MM.1S (cell line): ENCODE measurements at regions not wholly inside any gene's neighbourhood (a gene's known extent, or its start where the extent isn't known, plus 50 kb on each side); places are given as distances from the start of the nearest gene placed in this dataset.

ENCODE experiments used
- DNase-seq: peaks from one replicate; pipeline ENCODE4 v3.0.0-alpha.2; 2015
- H2AFZ ChIP-seq: fragments of 300-600 bp; sonication (generic); 2 replicates; pipeline ENCODE4 v1.6.0; 2016; ENCODE audit warnings: antibody characterized with exemption, low read length
- H3F3A ChIP-seq: fragments of 300-600 bp; sonication (generic); 2 replicates; pipeline ENCODE4 v1.6.1; 2016; ENCODE audit warnings: mild to moderate bottlenecking, antibody characterized with exemption, low read length, moderate library complexity, mixed read lengths; ENCODE audit not compliant: insufficient read depth
- H3K27ac ChIP-seq: fragments of 300-600 bp; sonication (generic); 2 replicates; pipeline ENCODE4 v1.5.1; 2016; ENCODE audit warnings: mild to moderate bottlenecking, low read length
- H3K27me3 ChIP-seq: fragments of 300-600 bp; sonication (generic); replicated peaks from 2 replicates; pipeline ENCODE4 v1.6.0; 2016; ENCODE audit warnings: low read length; ENCODE audit not compliant: insufficient read depth
- H3K36me3 ChIP-seq: fragments of 300-600 bp; sonication (generic); replicated peaks from 2 replicates; pipeline ENCODE4 v1.6.1; 2016; ENCODE audit warnings: mild to moderate bottlenecking, low read length, mixed read lengths; ENCODE audit not compliant: insufficient read depth
- H3K4me1 ChIP-seq: fragments of 300-600 bp; sonication (generic); 2 replicates; pipeline ENCODE4 v1.6.1; 2016; ENCODE audit warnings: low read length, mixed read lengths
- H3K4me2 ChIP-seq: fragments of 300-600 bp; sonication (generic); 2 replicates; pipeline ENCODE4 v1.6.0; 2016; ENCODE audit warnings: low read depth, low read length
- H3K4me3 ChIP-seq: fragments of 300-600 bp; sonication (generic); 2 replicates; pipeline ENCODE4 v1.5.1; 2016; ENCODE audit warnings: low read length, mixed read lengths
- H3K79me2 ChIP-seq: fragments of 300-600 bp; sonication (generic); 2 replicates; pipeline ENCODE4 v1.6.1; 2016; ENCODE audit warnings: mixed run types, low read length, mixed read lengths
- H3K9ac ChIP-seq: fragments of 300-600 bp; sonication (generic); 2 replicates; pipeline ENCODE4 v1.6.1; 2016; ENCODE audit warnings: low read length, mixed read lengths
- H3K9me2 ChIP-seq: fragments of 300-600 bp; sonication (generic); replicated peaks from 2 replicates; pipeline ENCODE4 v1.6.1; 2016; ENCODE audit warnings: mild to moderate bottlenecking, low read length, mixed read lengths; ENCODE audit not compliant: insufficient read depth
- H3K9me3 ChIP-seq: fragments of 300-600 bp; sonication (generic); replicated peaks from 2 replicates; pipeline ENCODE4 v1.6.1; 2016; ENCODE audit warnings: mild to moderate bottlenecking, low read length, mixed read lengths; ENCODE audit not compliant: insufficient read depth
- H4K20me1 ChIP-seq: fragments of 300-600 bp; sonication (generic); 2 replicates; pipeline ENCODE4 v1.6.1; 2016; ENCODE audit warnings: mild to moderate bottlenecking, low read length, moderate library complexity, mixed read lengths; ENCODE audit not compliant: insufficient read depth
- EZH2 ChIP-seq: fragments of 300-600 bp; sonication (generic); optimal IDR thresholded peaks from 2 replicates; pipeline ENCODE3; 2017; ENCODE audit warnings: low read depth, mild to moderate bottlenecking, antibody characterized with exemption, low read length, mixed read lengths
- EZH2phosphoT487 ChIP-seq: fragments of 300-600 bp; sonication (generic); IDR thresholded peaks from 2 replicates; pipeline ENCODE4 v1.6.1; 2018; ENCODE audit warnings: antibody characterized with exemption, low read length
- TF ChIP-seq, protein P1 (sequence below): fragments of 300-600 bp; sonication (generic); IDR thresholded peaks from 2 replicates; pipeline ENCODE4 v1.5.1; 2016; ENCODE audit warnings: antibody characterized with exemption, low read length, mixed read lengths

DNA sequence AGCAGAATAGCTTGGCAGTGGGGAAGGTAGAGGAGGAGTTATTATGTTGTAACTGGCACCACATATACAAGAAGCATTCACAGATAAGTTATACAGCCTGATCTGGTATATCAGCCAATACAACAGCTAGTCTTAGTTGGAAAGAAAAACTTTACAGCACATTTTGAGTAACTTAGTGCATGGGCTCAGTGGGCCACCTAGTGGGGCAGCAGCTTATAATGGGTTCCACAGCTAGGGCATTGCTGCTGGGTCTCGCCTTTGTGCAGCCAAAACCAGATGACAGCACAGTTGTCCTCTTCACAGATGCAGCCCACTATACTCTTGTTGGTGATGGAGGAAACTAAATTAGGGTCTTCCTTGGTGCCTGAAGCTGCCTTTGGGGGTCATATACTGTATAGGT is 448.1 kb upstream of the RASGEF1B start:
- Histone ChIP-seq H3K79me2 (no peaks in the 10 kb centered on the region), H3K4me2 (no peak overlapping the region), H3K9ac (no peak overlapping the region), H4K20me1 (no peaks in the 10 kb centered on the region), H3K9me2 (no peaks in the 10 kb centered on the region), H3K4me1 (no peaks in the 10 kb centered on the region), H3K27me3 (no peaks in the 10 kb centered on the region), H3K27ac (no peak overlapping the region), H2AFZ (no peak overlapping the region), H3K4me3 (no peak overlapping the region), H3K36me3 (no peaks in the 10 kb centered on the region), H3K9me3 (no peaks in the 10 kb centered on the region), H3F3A (no peaks in the 10 kb centered on the region)
- TF ChIP-seq, protein P1, sequence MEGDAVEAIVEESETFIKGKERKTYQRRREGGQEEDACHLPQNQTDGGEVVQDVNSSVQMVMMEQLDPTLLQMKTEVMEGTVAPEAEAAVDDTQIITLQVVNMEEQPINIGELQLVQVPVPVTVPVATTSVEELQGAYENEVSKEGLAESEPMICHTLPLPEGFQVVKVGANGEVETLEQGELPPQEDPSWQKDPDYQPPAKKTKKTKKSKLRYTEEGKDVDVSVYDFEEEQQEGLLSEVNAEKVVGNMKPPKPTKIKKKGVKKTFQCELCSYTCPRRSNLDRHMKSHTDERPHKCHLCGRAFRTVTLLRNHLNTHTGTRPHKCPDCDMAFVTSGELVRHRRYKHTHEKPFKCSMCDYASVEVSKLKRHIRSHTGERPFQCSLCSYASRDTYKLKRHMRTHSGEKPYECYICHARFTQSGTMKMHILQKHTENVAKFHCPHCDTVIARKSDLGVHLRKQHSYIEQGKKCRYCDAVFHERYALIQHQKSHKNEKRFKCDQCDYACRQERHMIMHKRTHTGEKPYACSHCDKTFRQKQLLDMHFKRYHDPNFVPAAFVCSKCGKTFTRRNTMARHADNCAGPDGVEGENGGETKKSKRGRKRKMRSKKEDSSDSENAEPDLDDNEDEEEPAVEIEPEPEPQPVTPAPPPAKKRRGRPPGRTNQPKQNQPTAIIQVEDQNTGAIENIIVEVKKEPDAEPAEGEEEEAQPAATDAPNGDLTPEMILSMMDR = no peak
- TF ChIP-seq EZH2phosphoT487 (no peak), EZH2 (no peak)
- DNase-seq = no peak

DNA sequence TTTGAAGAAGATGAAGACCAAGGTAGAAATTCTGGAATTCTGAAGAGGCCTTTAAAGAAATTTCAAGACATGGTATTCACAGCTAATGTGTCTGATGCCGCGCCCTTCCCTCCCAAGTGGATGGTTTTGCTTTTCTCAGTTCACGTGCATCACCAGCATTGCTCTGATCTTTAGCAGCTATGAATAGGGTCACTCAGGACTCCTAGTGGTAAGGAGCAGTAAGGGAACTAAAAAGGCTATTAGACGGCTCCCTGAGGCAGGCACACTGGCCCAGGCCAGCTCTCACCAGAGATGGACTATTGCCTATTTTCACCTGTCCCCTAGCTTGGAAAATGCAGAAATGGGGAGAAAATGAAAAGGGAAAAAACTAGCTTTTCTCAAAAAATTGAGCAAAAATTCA is 447.5 kb upstream of the RASGEF1B start:
- H4K20me1 ChIP-seq = no peaks in the 10 kb centered on the region
- H3K79me2 ChIP-seq = no peaks in the 10 kb centered on the region
- H3K4me2 ChIP-seq = no peak overlapping the region
- H3K9ac ChIP-seq = no peak overlapping the region
- no peaks in the 10 kb centered on the region for H3F3A ChIP-seq
- H3K9me2 ChIP-seq = no peaks in the 10 kb centered on the region
- no peak overlapping the region for H3K4me3 ChIP-seq
- no peaks in the 10 kb centered on the region for H3K4me1 ChIP-seq
- DNase-seq = peak; percentile 35
- no peaks in the 10 kb centered on the region for H3K27me3 ChIP-seq
- no peak overlapping the region for H2AFZ ChIP-seq
- H3K36me3 ChIP-seq = no peaks in the 10 kb centered on the region
- no peak overlapping the region for H3K27ac ChIP-seq
- TF ChIP-seq, protein P1 = peak; percentile 19; the same call in 1 of the 2 replicates
- TF ChIP-seq EZH2 = no peak
- no peak for TF ChIP-seq EZH2phosphoT487
- no peaks in the 10 kb centered on the region for H3K9me3 ChIP-seq

DNA sequence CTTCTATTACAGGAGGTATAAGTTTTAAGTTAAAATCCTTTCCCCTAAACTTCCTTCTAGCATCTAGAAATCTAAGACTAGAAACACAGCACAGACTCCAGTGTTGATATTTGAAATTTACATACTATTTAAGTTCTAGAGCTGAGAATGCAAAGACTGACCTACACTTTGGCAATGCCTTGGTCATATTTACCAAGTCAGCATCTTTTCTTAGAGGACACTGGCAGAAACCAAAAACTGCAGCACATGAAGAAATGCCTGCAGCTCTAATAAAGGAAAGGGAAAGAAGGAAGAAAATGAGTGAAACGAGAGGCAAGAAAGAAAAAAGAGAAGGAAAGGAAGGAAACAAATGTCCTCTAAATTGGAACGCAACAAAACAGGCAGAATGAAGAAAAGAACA is 443.7 kb upstream of the RASGEF1B start:
- no peak overlapping the region for H2AFZ ChIP-seq
- no peak overlapping the region for H3K4me3 ChIP-seq
- no peaks in the 10 kb centered on the region for H3F3A ChIP-seq
- no peak overlapping the region for H3K4me2 ChIP-seq
- H3K79me2 ChIP-seq = no peaks in the 10 kb centered on the region
- no peaks in the 10 kb centered on the region for H3K9me2 ChIP-seq
- no peaks in the 10 kb centered on the region for H3K36me3 ChIP-seq
- H3K9me3 ChIP-seq = no peaks in the 10 kb centered on the region
- no peak overlapping the region for H3K9ac ChIP-seq
- H3K27ac ChIP-seq = no peak overlapping the region
- no peaks in the 10 kb centered on the region for H3K27me3 ChIP-seq
- TF ChIP-seq EZH2phosphoT487 (no peak), EZH2 (no peak)
- TF ChIP-seq, protein P1 = no peak
- no peak for DNase-seq
- H4K20me1 ChIP-seq = no peaks in the 10 kb centered on the region
- no peaks in the 10 kb centered on the region for H3K4me1 ChIP-seq
